ENCODE measurements at regions not wholly inside any gene's neighbourhood (a gene's known extent, or its start where the extent isn't known, plus 50 kb on each side); places are given as distances from the start of the nearest gene placed in this dataset.
"Not testable (repeated sequence)": the region's sequence is repeated elsewhere in the genome, so short reads cannot be mapped to it uniquely, and the experiment has no call there.

GRCh38 chr5:106648401-106648800, 1022.3 kb downstream of the EFNA5 start:
- DNase-seq = no peak

- no peak for DNase-seq
These were observed 1024.6 kb downstream of the EFNA5 start for GRCh38 chr5:106646106-106646505.

GRCh38 chr5:106640511-106640910, 1030.2 kb downstream of the EFNA5 start:
- no peak for DNase-seq

GRCh38 chr5:106639488-106639887, 1031.2 kb downstream of the EFNA5 start:
- no peak for DNase-seq

GRCh38 chr5:106637275-106637674, 1033.5 kb downstream of the EFNA5 start:
- no peak for DNase-seq

- DNase-seq = no peak
These were observed 1036.4 kb downstream of the EFNA5 start for GRCh38 chr5:106634375-106634774.

- DNase-seq = no peak
These were observed 1036.9 kb downstream of the EFNA5 start for GRCh38 chr5:106633825-106634224.

- not testable (repeated sequence) for DNase-seq
These were observed 1042.3 kb downstream of the EFNA5 start for GRCh38 chr5:106628456-106628855.

- no peak for DNase-seq
These were observed 1060.7 kb downstream of the EFNA5 start for GRCh38 chr5:106610041-106610440.

GRCh38 chr5:106601620-106602019, 1069.1 kb downstream of the EFNA5 start:
- DNase-seq = no peak

- DNase-seq = no peak
These were observed 1069.9 kb downstream of the EFNA5 start for GRCh38 chr5:106600803-106601202.

- DNase-seq = no peak
These were observed 1074.9 kb downstream of the EFNA5 start for GRCh38 chr5:106595864-106596263.

- no peak for DNase-seq
These were observed 1086.5 kb downstream of the EFNA5 start for GRCh38 chr5:106584268-106584667.

GRCh38 chr5:106578736-106579135, 1092.0 kb downstream of the EFNA5 start:
- no peak for DNase-seq

- no peak for DNase-seq
These were observed 1095.9 kb downstream of the EFNA5 start for GRCh38 chr5:106574820-106575219.

GRCh38 chr5:106566031-106566430, 1104.7 kb downstream of the EFNA5 start:
- DNase-seq = no peak

- DNase-seq = no peak
These were observed 1125.4 kb downstream of the EFNA5 start for GRCh38 chr5:106545325-106545724.

GRCh38 chr5:106543330-106543729, 1127.4 kb downstream of the EFNA5 start:
- no peak for DNase-seq

- DNase-seq = no peak
These were observed 1140.6 kb downstream of the EFNA5 start for GRCh38 chr5:106530150-106530549.

- DNase-seq = no peak
These were observed 1145.3 kb downstream of the EFNA5 start for GRCh38 chr5:106525438-106525837.

GRCh38 chr5:106523852-106524251, 1146.9 kb downstream of the EFNA5 start:
- DNase-seq = no peak

- no peak for DNase-seq
These were observed 1148.4 kb downstream of the EFNA5 start for GRCh38 chr5:106522296-106522695.

- DNase-seq = no peak
These were observed 1149.0 kb downstream of the EFNA5 start for GRCh38 chr5:106521701-106522100.

- no peak for DNase-seq
These were observed 1160.4 kb downstream of the EFNA5 start for GRCh38 chr5:106510321-106510720.

GRCh38 chr5:106508894-106509293, 1161.8 kb downstream of the EFNA5 start:
- no peak for DNase-seq

GRCh38 chr5:106493910-106494309, 1176.8 kb downstream of the EFNA5 start:
- DNase-seq = no peak
